K562 (cell line): ENCODE measurements at regions not wholly inside any gene's neighbourhood (a gene's known extent, or its start where the extent isn't known, plus 50 kb on each side); places are given as distances from the start of the nearest gene placed in this dataset.

Experiments
- CEBPB ChIP-seq: fragments of 450-650 bp; IDR thresholded peaks from 2 replicates; pipeline ENCODE4 v1.6.1; 2016; ENCODE audit warnings: missing genetic modification characterization, missing compliant biosample characterization
- E2F3 ChIP-seq: fragments of 250-450 bp; sonication (Bioruptor Pico); IDR thresholded peaks from 2 replicates; pipeline ENCODE4 v1.4.0; 2020; ENCODE audit warnings: mild to moderate bottlenecking
- HDAC3 ChIP-seq: fragments of 450-650 bp; IDR thresholded peaks from 2 replicates; pipeline ENCODE4 v1.6.1; 2018; ENCODE audit warnings: borderline replicate concordance, mild to moderate bottlenecking, moderate library complexity; ENCODE audit not compliant: partially characterized antibody
- PCBP2 ChIP-seq: fragments of 200-400 bp; formaldehyde crosslinking; IDR thresholded peaks from 2 replicates; pipeline ENCODE4 v1.6.1; 2018; ENCODE audit warnings: low read length, low read depth, mild to moderate bottlenecking, moderate library complexity; ENCODE audit not compliant: poor library complexity, severe bottlenecking
- RAD51 ChIP-seq: fragments of 450-650 bp; IDR thresholded peaks from 2 replicates; pipeline ENCODE4 v1.7.1; 2016; ENCODE audit warnings: low read depth, mild to moderate bottlenecking, borderline replicate concordance
- SAFB2 ChIP-seq: fragments of 200-400 bp; formaldehyde crosslinking; IDR thresholded peaks from 2 replicates; pipeline ENCODE4 v1.6.1; 2018; ENCODE audit warnings: borderline replicate concordance, low read length, low read depth, moderate library complexity; ENCODE audit not compliant: severe bottlenecking
- TARDBP ChIP-seq: fragments of 450-650 bp; IDR thresholded peaks from 2 replicates; pipeline ENCODE4 v1.6.1; 2016
- YY1 ChIP-seq, 3 experiments: IDR thresholded peaks; 2 replicates each; pipeline ENCODE4 v1.6.1; 2011; ENCODE audit warnings: low read length in 2 of 3, mild to moderate bottlenecking in 2 of 3, moderate library complexity in 2 of 3, borderline replicate concordance in 1 of 3, control low read depth in 1 of 3, low read depth in 1 of 3; ENCODE audit not compliant: insufficient read depth in 3 of 3, insufficient replicate concordance in 2 of 3, control insufficient read depth in 1 of 3, insufficient read length in 1 of 3; ENCODE audit errors: extremely low read depth in 1 of 3
- ZNF12 ChIP-seq: sonication (generic); formaldehyde crosslinking; IDR thresholded peaks from 2 replicates; pipeline ENCODE4 v1.4.0; 2020; ENCODE audit warnings: mild to moderate bottlenecking, missing genetic modification reagents
- ZNF449 ChIP-seq: fragments of 250-450 bp; sonication (Bioruptor Pico); IDR thresholded peaks from 2 replicates; pipeline ENCODE4 v1.8.0; 2022; ENCODE audit warnings: moderate library complexity, mild to moderate bottlenecking, inconsistent platforms
- ZNF699 ChIP-seq: fragments of 250-450 bp; sonication (Bioruptor Pico); IDR thresholded peaks from 2 replicates; pipeline ENCODE4 v1.8.0; 2021; ENCODE audit warnings: mild to moderate bottlenecking, moderate library complexity; ENCODE audit not compliant: insufficient replicate concordance
- TF ChIP-seq, protein P1 (sequence below): sonication (generic); formaldehyde crosslinking; IDR thresholded peaks from 2 replicates; pipeline ENCODE4 v1.9.0; 2022; ENCODE audit warnings: mild to moderate bottlenecking, missing genetic modification reagents
- TF ChIP-seq, protein P2 (sequence below): sonication (generic); formaldehyde crosslinking; IDR thresholded peaks from 2 replicates; pipeline ENCODE4 v1.5.0; 2020; ENCODE audit warnings: missing genetic modification reagents

DNA sequence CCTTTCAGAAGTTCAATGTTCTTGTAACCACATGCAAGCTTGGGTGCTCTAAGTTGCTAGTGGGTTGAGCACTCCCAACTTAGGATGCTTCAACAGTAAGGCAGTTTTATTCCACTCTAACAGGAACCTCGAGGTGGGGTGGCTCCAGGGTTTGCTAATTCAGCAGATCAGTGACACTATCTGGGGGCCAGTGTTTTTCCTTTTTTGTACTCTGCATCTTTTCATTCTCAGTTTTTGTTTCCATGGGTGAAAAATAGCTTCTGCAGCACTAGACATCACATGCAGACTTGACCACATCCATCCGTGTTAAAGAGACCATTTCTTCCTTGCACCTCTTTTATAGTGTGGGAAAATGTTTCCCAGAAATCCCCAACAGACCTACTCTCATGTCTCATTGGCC lies 497.6 kb downstream of the STIM2 start:
- no peak for TF ChIP-seq E2F3
- TF ChIP-seq YY1 (IDR thresholded peaks at IDR 0.05; ENCODE audit: borderline replicate concordance in 1 of 3, control insufficient read depth in 1 of 3, extremely low read depth in 1 of 3, insufficient read depth in 3 of 3, insufficient read length in 1 of 3, insufficient replicate concordance in 2 of 3, low read depth in 1 of 3, low read length in 2 of 3) = no peak
- TF ChIP-seq, protein P1, sequence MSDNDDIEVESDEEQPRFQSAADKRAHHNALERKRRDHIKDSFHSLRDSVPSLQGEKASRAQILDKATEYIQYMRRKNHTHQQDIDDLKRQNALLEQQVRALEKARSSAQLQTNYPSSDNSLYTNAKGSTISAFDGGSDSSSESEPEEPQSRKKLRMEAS (CRISPR knock-in tag) = no peak
- no peak for TF ChIP-seq CEBPB
- TF ChIP-seq SAFB2 = no peak
- TF ChIP-seq TARDBP = no peak
- TF ChIP-seq, protein P2, sequence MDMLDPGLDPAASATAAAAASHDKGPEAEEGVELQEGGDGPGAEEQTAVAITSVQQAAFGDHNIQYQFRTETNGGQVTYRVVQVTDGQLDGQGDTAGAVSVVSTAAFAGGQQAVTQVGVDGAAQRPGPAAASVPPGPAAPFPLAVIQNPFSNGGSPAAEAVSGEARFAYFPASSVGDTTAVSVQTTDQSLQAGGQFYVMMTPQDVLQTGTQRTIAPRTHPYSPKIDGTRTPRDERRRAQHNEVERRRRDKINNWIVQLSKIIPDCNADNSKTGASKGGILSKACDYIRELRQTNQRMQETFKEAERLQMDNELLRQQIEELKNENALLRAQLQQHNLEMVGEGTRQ (CRISPR knock-in tag) = no peak
- no peak for TF ChIP-seq ZNF699 (CRISPR knock-in tag)
- no peak for TF ChIP-seq HDAC3
- TF ChIP-seq ZNF449 (CRISPR knock-in tag) = no peak
- no peak for TF ChIP-seq RAD51
- TF ChIP-seq ZNF12 = no peak
- no peak for TF ChIP-seq PCBP2
